HS-5 (cell line): ENCODE measurements at regions not wholly inside any gene's neighbourhood (a gene's known extent, or its start where the extent isn't known, plus 50 kb on each side); places are given as distances from the start of the nearest gene placed in this dataset.
"Not testable (repeated sequence)": the region's sequence is repeated elsewhere in the genome, so short reads cannot be mapped to it uniquely, and the experiment has no call there.

Experiments
- DNase-seq: peaks from one replicate; pipeline ENCODE4 v3.0.0-alpha.2; 2012; ENCODE audit warnings: low read depth

DNA sequence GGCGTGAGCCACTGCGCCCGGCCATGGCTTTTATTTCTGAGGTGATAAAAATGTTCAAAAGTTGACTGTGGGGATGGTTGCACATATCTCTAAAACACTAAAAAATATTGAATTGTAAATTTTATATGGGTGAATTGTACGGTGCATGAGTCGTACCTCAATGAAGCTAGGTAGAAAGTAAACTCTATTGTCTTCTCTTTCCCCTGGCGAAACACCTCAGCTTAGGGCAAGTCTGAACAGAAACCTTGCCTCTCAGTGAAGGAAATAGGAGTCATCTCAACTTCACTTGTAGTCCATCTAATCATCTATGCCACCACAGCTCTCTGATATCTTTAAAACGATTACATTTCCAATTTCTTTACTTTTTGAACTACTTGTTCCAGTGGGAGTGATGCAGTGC lies 309.6 kb downstream of the SPATA31A1 start:
- DNase-seq, result not testable (repeated sequence)

- not testable (repeated sequence) for DNase-seq
Observed at GRCh38 chr9:39674437-39675210, 319.2 kb downstream of the SPATA31A1 start.

GRCh38 chr9:39675211-39675553 lies 319.7 kb downstream of the SPATA31A1 start:
- not testable (repeated sequence) for DNase-seq

- DNase-seq, result not testable (repeated sequence)
Observed at GRCh38 chr9:39678534-39679263, 323.2 kb downstream of the SPATA31A1 start.

DNA sequence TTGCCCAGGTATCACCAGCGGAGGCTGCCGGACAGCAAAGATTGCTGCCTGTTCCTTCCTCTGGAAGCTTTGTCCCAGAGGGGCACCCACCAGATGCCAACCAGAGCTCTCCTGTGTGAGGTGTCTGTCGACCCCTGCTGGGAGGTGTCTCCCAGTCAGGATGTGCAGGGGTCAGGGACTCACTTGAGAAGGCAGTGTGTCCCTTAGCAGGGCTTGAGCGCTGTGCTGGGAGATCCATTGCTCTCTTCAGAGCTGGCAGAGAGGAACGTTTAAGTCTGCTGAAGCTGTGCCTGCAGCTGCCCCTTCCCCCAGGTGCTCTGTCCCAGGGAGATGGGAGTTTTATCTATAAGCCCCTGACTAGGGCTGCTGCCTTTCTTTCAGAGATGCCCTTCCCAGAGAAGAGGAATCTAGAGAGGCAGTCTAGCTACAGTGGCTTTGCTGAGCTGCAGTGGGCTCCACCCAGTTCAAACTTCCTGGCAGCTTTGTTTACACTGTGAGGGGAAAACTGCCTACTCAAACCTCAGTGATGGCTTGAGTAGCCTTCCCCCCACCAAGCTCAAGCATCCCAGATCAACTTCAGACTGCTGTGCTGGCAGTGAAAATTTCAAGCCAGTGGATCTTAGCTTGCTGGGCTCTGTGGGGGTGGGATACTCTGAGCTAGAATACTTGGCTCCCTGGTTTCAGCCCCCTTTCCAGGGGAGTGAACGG lies 325.4 kb downstream of the SPATA31A1 start:
- not testable (repeated sequence) for DNase-seq

- not testable (repeated sequence) for DNase-seq
Observed at GRCh38 chr9:39728862-39729261, 373.4 kb downstream of the SPATA31A1 start.

GRCh38 chr9:39744898-39745297 lies 389.4 kb downstream of the SPATA31A1 start:
- not testable (repeated sequence) for DNase-seq

DNA sequence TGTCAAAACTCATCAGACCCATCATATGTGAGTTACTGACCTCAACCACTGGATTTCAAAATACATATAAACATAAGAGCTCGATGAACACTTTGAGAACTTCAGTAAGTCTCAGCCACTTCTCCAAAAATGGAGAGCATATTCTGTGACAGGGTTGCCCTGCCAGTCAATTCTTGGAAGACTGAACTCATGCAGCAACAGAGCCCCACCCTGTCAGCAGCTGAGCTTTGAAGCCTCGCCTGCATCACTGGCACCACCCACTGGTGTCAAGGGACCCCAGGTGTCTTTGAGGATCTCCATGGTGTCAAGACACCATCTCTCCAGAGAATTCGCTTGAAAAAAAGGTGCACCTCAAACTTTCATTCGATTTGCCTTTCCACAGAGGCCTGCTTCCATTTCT lies 420.1 kb downstream of the SPATA31A1 start:
- not testable (repeated sequence) for DNase-seq

DNA sequence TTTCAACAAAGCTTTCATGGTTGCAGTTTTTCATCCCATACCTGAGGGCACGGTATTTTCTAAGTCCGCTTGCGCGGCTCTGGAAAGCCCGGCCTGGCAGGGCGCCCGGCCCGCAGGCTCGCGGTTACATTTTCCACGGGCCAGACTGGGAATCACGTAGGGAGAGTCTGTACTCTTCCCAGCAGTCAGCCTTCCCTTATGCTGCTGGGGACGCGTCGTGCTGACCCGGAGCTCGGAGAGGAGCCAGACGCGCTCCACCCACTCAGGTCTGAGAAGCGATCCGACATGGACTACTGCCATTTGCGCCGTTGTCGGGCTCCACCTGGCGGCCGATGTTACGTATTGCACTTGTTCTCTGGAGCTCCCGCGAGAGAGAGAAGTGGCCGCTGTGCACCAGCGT lies 435.9 kb downstream of the SPATA31A1 start:
- not testable (repeated sequence) for DNase-seq

GRCh38 chr9:39797935-39798334 lies 442.5 kb downstream of the SPATA31A1 start:
- not testable (repeated sequence) for DNase-seq

DNA sequence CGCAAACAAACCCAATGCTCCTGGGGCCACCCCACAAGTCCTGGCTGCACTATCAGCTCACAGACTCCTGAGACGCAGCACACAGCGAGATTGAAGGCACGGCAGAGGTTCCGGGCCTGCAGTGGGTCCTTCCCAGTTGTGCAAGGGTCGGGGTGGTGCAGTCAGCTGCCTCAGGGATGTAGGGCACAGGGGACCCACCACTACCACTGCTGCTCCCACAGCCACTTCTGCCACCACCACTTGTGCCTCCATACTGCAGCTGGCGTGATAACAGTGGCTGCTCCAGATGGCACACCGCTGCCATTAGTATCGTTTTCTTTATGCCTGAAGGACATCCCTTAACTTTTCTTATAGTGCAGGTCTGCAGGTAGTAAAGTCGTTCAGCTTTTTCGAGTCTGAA lies 443.8 kb downstream of the SPATA31A1 start:
- not testable (repeated sequence) for DNase-seq

DNA sequence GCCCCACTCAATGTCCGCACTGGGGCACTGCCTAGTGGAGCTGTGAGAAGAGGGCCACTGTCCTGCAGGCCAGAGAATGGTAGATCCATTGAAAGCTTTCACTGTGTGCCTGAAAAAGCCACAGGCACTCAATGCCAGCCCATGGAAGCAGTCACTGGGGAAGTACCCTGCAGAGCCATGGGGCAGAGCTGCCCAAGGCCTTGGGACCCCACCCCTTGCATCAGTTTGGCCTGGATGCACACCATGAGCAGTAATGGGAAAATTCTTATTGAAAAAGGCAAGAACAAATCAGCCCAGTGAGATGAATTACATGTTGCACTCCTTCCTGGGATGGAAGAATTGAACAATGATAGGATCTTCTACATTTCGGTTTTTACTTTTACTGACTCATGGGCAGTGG lies 447.1 kb downstream of the SPATA31A1 start:
- DNase-seq, result not testable (repeated sequence)

GRCh38 chr9:39809401-39810226 lies 454.1 kb downstream of the SPATA31A1 start:
- DNase-seq, result peak; percentile 10

DNA sequence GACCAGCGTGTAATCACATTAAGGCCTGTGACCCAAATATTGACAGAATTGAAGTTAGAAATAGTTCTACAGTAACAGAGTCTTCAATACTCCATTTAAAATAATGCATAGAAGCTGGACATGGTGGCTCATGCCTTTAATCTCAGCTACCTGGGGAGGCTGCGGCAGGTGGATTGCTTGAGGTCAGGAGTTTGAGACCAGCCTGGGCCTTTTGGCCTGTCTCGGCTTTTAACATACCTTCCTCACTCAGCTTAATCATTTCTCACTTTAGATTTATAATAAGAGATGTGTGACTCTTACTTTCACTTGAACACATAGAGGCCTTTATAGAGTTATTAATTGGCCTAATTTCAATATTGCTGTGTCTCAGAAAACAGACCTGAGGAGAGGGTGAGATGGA lies 454.9 kb downstream of the SPATA31A1 start:
- DNase-seq, result not testable (repeated sequence)

- DNase-seq, result not testable (repeated sequence)
Observed at GRCh38 chr9:39811615-39812014, 456.1 kb downstream of the SPATA31A1 start.

DNA sequence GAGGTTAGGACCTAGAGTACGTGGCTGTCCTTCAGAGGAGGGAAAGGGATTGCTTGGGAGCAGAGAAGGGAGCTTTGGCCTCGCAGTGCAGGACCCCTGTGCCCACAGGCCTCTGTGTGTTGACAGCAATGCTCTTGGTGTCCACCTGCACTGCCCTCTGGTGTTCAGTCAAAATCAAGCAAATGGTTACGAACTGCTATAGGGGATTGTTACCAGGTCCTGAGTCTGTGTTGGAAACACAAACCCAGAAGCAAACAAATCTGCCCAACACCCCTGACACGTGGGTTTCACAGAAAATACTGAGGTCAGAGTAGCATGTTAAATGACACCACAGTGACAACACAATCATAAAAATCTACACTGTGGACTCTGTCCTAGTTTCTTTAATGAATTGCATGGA lies 473.0 kb downstream of the SPATA31A1 start:
- DNase-seq, result not testable (repeated sequence)
